GM12864 (cell line): ENCODE measurements at regions not wholly inside any gene's neighbourhood (a gene's known extent, or its start where the extent isn't known, plus 50 kb on each side); places are given as distances from the start of the nearest gene placed in this dataset.

ENCODE experiments used
- DNase-seq: peaks from one replicate; pipeline ENCODE4 v3.0.0-alpha.2; 2011; ENCODE audit warnings: low read depth
- H3K4me3 ChIP-seq: 2 replicates; pipeline ENCODE4 v1.5.1; 2011; ENCODE audit warnings: mild to moderate bottlenecking, low read depth, low read length, control low read depth
- TF ChIP-seq, protein P1 (sequence below): IDR thresholded peaks from 2 replicates; pipeline ENCODE4 v1.5.1; 2011; ENCODE audit warnings: low read depth, mild to moderate bottlenecking, moderate library complexity, low read length, control low read depth, inconsistent platforms; ENCODE audit errors: missing control alignments

- DNase-seq = no peak
- TF ChIP-seq, protein P1, sequence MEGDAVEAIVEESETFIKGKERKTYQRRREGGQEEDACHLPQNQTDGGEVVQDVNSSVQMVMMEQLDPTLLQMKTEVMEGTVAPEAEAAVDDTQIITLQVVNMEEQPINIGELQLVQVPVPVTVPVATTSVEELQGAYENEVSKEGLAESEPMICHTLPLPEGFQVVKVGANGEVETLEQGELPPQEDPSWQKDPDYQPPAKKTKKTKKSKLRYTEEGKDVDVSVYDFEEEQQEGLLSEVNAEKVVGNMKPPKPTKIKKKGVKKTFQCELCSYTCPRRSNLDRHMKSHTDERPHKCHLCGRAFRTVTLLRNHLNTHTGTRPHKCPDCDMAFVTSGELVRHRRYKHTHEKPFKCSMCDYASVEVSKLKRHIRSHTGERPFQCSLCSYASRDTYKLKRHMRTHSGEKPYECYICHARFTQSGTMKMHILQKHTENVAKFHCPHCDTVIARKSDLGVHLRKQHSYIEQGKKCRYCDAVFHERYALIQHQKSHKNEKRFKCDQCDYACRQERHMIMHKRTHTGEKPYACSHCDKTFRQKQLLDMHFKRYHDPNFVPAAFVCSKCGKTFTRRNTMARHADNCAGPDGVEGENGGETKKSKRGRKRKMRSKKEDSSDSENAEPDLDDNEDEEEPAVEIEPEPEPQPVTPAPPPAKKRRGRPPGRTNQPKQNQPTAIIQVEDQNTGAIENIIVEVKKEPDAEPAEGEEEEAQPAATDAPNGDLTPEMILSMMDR = no peak
- H3K4me3 ChIP-seq = no peak overlapping the region
These were observed 264.1 kb downstream of the TMEM114 start for GRCh38 chr16:8326232-8326631.

DNA sequence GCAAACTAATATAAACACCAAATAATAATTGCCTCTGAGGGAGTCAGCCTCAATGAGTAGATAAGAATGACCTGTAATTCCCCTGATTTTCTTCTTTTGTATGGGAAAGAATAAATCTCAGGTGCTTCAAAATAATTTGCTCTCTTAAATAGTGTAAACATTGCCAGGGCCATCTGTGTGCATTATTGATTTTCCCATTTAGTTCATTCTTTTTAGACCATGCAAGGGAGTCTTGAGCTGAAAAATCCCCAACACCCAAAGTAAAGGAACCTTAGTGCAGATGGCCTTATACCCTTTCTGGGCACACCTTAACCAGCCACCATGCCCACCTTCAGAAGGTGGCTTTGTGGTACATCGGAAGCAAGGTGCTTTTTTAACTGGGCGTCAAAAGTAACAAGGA, 267.2 kb downstream of the TMEM114 start:
- DNase-seq = no peak
- TF ChIP-seq, protein P1 = no peak
- H3K4me3 ChIP-seq = no peak overlapping the region

- TF ChIP-seq, protein P1 = no peak
- no peak for DNase-seq
- no peak overlapping the region for H3K4me3 ChIP-seq
These were observed 270.2 kb downstream of the TMEM114 start for GRCh38 chr16:8320131-8320530.

DNA sequence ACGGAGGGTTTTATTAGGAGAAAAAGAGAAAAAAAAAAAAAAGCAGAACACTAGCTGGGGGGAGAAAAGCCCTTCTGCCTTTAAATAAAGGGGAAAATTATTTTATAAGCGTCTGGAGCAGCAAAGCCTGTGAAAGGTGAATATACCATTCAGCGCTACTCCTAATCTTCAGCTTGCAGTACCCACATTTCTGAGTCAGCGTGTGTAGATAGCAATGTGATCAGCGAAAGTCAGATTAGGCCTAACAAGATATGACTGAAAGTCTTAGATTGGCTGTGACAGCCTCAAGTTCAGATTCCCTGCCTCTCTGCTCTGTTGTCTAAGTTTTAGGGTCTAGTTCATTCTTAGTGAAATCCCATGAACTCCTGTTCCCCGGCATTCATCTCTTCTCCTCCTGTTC, 279.5 kb downstream of the TMEM114 start:
- H3K4me3 ChIP-seq = no peak overlapping the region
- no peak for DNase-seq
- TF ChIP-seq, protein P1 = no peak

- TF ChIP-seq, protein P1 = no peak
- DNase-seq = no peak
- no peak overlapping the region for H3K4me3 ChIP-seq
These were observed 280.0 kb downstream of the TMEM114 start for GRCh38 chr16:8310323-8310722.

DNA sequence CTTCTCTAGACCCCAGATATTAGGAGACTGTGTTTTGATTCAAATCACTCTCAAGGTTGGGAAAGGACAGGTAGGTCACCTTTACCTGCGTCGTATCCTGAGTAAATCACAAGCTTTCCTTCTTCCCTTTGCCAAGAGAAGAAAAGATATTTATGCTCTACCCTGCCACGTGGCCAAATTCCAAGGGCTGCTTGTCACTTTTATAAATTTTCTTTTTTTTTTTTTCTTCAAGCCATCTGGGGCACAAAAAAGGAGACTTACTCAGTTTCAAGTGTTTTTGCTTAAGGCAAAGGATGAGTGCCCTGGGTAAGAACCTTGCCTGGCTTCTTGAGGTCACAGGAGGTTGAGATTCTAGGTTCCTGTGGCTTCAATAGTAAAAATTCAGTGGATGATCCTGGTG, 285.1 kb downstream of the TMEM114 start:
- no peak overlapping the region for H3K4me3 ChIP-seq
- DNase-seq = no peak
- TF ChIP-seq, protein P1 = no peak

DNA sequence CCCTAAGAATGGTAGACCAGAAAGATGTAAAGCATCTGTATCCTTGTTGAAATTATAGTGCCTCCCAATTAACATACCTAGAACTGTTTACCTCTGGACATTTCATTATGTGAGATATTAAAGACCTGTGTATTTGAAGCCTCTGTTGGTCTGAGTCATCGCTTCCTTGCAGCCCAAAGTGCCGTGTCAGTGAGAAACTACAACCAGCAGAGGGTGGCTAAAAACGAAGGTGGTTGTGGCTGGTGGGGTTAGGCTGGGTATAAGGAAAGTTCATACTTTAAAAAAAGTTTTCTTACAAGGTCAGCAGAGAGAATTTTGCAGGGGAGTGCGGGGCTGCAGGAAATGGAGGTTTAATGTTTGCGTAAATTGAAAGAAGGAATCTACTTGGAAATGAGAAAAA, 290.7 kb downstream of the TMEM114 start:
- TF ChIP-seq, protein P1 = no peak
- no peak for DNase-seq
- no peak overlapping the region for H3K4me3 ChIP-seq
